ENCODE measurements at regions not wholly inside any gene's neighbourhood (a gene's known extent, or its start where the extent isn't known, plus 50 kb on each side); places are given as distances from the start of the nearest gene placed in this dataset.

- Histone ChIP-seq H3K4me2 (ENCODE audit: low read length) (no peak overlapping the region), H3K9me3 (ENCODE audit: control insufficient read depth, insufficient read depth, low read length) (no peaks in the 10 kb centered on the region), H3K36me3 (ENCODE audit: control insufficient read depth, low read length) (no peaks in the 10 kb centered on the region), H3K4me1 (ENCODE audit: control insufficient read depth, low read length) (no peaks in the 10 kb centered on the region), H4K20me1 (ENCODE audit: control insufficient read depth, insufficient read depth, low read depth, low read length) (no peaks in the 10 kb centered on the region), H3K9me2 (replicated peaks; ENCODE audit: control insufficient read depth, low read length) (no peaks in the 10 kb centered on the region), H3K4me3 (ENCODE audit: low read length) (no peak overlapping the region), H3K27ac (ENCODE audit: low read depth, low read length) (no peak overlapping the region), H3K27me3 (ENCODE audit: control insufficient read depth, low read length) (no peaks in the 10 kb centered on the region), H3F3A (ENCODE audit: control insufficient read depth, insufficient read depth) (no peaks in the 10 kb centered on the region), H3K79me2 (ENCODE audit: control insufficient read depth, low read length) (no peaks in the 10 kb centered on the region)
- no peak for TF ChIP-seq EZH2phosphoT487 (IDR thresholded peaks at IDR 0.05; ENCODE audit: borderline replicate concordance, low read length)
- TF ChIP-seq, protein P1, sequence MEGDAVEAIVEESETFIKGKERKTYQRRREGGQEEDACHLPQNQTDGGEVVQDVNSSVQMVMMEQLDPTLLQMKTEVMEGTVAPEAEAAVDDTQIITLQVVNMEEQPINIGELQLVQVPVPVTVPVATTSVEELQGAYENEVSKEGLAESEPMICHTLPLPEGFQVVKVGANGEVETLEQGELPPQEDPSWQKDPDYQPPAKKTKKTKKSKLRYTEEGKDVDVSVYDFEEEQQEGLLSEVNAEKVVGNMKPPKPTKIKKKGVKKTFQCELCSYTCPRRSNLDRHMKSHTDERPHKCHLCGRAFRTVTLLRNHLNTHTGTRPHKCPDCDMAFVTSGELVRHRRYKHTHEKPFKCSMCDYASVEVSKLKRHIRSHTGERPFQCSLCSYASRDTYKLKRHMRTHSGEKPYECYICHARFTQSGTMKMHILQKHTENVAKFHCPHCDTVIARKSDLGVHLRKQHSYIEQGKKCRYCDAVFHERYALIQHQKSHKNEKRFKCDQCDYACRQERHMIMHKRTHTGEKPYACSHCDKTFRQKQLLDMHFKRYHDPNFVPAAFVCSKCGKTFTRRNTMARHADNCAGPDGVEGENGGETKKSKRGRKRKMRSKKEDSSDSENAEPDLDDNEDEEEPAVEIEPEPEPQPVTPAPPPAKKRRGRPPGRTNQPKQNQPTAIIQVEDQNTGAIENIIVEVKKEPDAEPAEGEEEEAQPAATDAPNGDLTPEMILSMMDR (IDR thresholded peaks at IDR 0.05; ENCODE audit: low read depth, low read length, poor library complexity, severe bottlenecking) = no peak
Measured at GRCh38 chr9:28922891-28923290, 1349.6 kb upstream of the C9orf72 start.

DNA sequence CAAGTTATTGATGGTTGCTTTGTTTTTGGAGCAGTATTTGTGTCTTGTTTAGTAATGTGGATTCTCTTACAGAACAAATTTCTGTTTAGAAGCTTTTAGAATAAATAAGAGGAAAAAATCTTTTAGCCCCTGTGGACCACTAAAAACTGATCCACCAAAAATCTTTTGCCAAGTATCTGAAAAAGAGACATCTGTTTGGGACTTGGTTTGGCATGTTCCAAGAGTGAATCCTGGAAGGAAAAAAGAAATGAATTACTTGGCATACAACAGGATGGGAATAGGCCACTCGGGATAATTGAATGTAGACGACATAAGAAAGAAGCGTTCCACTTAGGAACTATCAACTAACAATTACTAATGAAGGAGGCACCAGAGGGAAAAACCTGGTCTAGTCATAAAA, 1350.1 kb upstream of the C9orf72 start:
- Histone ChIP-seq H4K20me1 (ENCODE audit: control insufficient read depth, insufficient read depth, low read depth, low read length) (no peaks in the 10 kb centered on the region), H3K27me3 (ENCODE audit: control insufficient read depth, low read length) (no peaks in the 10 kb centered on the region), H3K27ac (ENCODE audit: low read depth, low read length) (no peak overlapping the region), H3F3A (ENCODE audit: control insufficient read depth, insufficient read depth) (no peaks in the 10 kb centered on the region), H3K4me2 (ENCODE audit: low read length) (no peak overlapping the region), H3K9me2 (replicated peaks; ENCODE audit: control insufficient read depth, low read length) (no peaks in the 10 kb centered on the region), H3K36me3 (ENCODE audit: control insufficient read depth, low read length) (no peaks in the 10 kb centered on the region), H3K79me2 (ENCODE audit: control insufficient read depth, low read length) (no peaks in the 10 kb centered on the region), H3K4me1 (ENCODE audit: control insufficient read depth, low read length) (no peaks in the 10 kb centered on the region), H3K9me3 (ENCODE audit: control insufficient read depth, insufficient read depth, low read length) (no peaks in the 10 kb centered on the region), H3K4me3 (ENCODE audit: low read length) (no peak overlapping the region)
- TF ChIP-seq EZH2phosphoT487 (IDR thresholded peaks at IDR 0.05; ENCODE audit: borderline replicate concordance, low read length) = no peak
- TF ChIP-seq, protein P1 (IDR thresholded peaks at IDR 0.05; ENCODE audit: low read depth, low read length, poor library complexity, severe bottlenecking) = no peak

DNA sequence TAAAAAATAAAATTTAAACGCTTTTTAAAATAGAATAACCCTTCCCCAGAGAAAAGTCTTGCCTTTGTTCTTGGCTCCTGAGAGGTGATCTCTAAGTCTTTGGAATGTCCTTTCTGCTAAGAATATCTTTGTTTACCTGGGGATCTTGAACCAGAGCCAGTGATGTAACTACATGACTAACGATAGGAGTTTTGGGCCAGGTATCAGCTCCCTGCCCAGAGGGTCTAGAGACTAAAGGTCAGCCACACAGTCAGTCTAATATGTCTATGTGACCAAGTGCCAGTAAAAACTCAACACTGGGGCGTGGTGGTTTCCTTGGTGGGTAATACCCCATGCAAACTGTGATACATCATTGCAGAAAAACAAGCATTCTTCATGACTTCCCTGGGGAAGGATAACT, 1351.9 kb upstream of the C9orf72 start:
- Histone ChIP-seq H3K36me3 (ENCODE audit: control insufficient read depth, low read length) (no peaks in the 10 kb centered on the region), H4K20me1 (ENCODE audit: control insufficient read depth, insufficient read depth, low read depth, low read length) (no peaks in the 10 kb centered on the region), H3K4me3 (ENCODE audit: low read length) (no peak overlapping the region), H3K4me2 (ENCODE audit: low read length) (no peak overlapping the region), H3K9me3 (ENCODE audit: control insufficient read depth, insufficient read depth, low read length) (no peaks in the 10 kb centered on the region), H3K79me2 (ENCODE audit: control insufficient read depth, low read length) (no peaks in the 10 kb centered on the region), H3K4me1 (ENCODE audit: control insufficient read depth, low read length) (no peaks in the 10 kb centered on the region), H3K9me2 (replicated peaks; ENCODE audit: control insufficient read depth, low read length) (no peaks in the 10 kb centered on the region), H3F3A (ENCODE audit: control insufficient read depth, insufficient read depth) (no peaks in the 10 kb centered on the region), H3K27me3 (ENCODE audit: control insufficient read depth, low read length) (no peaks in the 10 kb centered on the region), H3K27ac (ENCODE audit: low read depth, low read length) (no peak overlapping the region)
- no peak for TF ChIP-seq EZH2phosphoT487 (IDR thresholded peaks at IDR 0.05; ENCODE audit: borderline replicate concordance, low read length)
- TF ChIP-seq, protein P1 (IDR thresholded peaks at IDR 0.05; ENCODE audit: low read depth, low read length, poor library complexity, severe bottlenecking) = no peak

GRCh38 chr9:28926306-28926705, 1353.0 kb upstream of the C9orf72 start:
- Histone ChIP-seq H3K27ac (ENCODE audit: low read depth, low read length) (no peak overlapping the region), H3F3A (ENCODE audit: control insufficient read depth, insufficient read depth) (no peaks in the 10 kb centered on the region), H3K27me3 (ENCODE audit: control insufficient read depth, low read length) (no peaks in the 10 kb centered on the region), H3K79me2 (ENCODE audit: control insufficient read depth, low read length) (no peaks in the 10 kb centered on the region), H3K9me3 (ENCODE audit: control insufficient read depth, insufficient read depth, low read length) (no peaks in the 10 kb centered on the region), H3K4me1 (ENCODE audit: control insufficient read depth, low read length) (no peaks in the 10 kb centered on the region), H3K36me3 (ENCODE audit: control insufficient read depth, low read length) (no peaks in the 10 kb centered on the region), H3K4me2 (ENCODE audit: low read length) (no peak overlapping the region), H3K9me2 (replicated peaks; ENCODE audit: control insufficient read depth, low read length) (no peaks in the 10 kb centered on the region), H4K20me1 (ENCODE audit: control insufficient read depth, insufficient read depth, low read depth, low read length) (no peaks in the 10 kb centered on the region), H3K4me3 (ENCODE audit: low read length) (no peak overlapping the region)
- no peak for TF ChIP-seq EZH2phosphoT487 (IDR thresholded peaks at IDR 0.05; ENCODE audit: borderline replicate concordance, low read length)

Measured in DOHH2 (cell line).